Right lobe of liver (tissue), 4 donors: ENCODE measurements at regions not wholly inside any gene's neighbourhood (a gene's known extent, or its start where the extent isn't known, plus 50 kb on each side); places are given as distances from the start of the nearest gene placed in this dataset.

Source experiments
- POLR2A ChIP-seq: fragments of 450-650 bp; IDR thresholded peaks from one replicate; pipeline ENCODE4 v1.6.1; 2017; ENCODE audit warnings: antibody characterized with exemption, mild to moderate bottlenecking
- TF ChIP-seq, protein P1 (sequence below), 4 donors: fragments of 200-600 bp in 3 of 4; fragments of 450-650 bp in 1 of 4; IDR thresholded peaks; one replicate each; pipeline versions ENCODE4 v1.5.1 to v1.8.0; 2016 to 2022; ENCODE audit warnings: antibody characterized with exemption in 4 of 4, mild to moderate bottlenecking in 2 of 4
- donor health status: DM: no; HTN: no; CAD: no.
- donor health status: DM: no; HTN: no; CAD: no.
- donor health status: DM: no; HTN: yes; CAD: no.

DNA sequence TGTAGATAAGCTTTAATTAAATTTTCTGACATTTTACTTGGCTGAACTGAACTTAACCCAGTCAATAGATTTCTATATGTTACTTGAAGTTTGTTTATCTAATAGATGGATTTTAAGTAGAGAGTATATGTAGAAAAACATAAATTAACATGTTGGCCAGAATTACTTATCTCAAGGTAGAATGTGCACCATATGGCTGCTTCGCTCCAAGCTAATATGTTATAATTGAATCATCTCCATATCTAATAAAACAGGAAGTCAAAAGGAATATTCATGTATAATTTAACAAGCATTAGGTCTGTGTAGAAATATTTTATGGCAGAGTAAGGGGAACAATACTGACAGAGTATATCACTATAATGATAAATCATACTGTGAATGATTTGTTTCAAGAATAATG, 650.7 kb upstream of the ALCAM start:
- no peak for TF ChIP-seq POLR2A
- TF ChIP-seq, protein P1, sequence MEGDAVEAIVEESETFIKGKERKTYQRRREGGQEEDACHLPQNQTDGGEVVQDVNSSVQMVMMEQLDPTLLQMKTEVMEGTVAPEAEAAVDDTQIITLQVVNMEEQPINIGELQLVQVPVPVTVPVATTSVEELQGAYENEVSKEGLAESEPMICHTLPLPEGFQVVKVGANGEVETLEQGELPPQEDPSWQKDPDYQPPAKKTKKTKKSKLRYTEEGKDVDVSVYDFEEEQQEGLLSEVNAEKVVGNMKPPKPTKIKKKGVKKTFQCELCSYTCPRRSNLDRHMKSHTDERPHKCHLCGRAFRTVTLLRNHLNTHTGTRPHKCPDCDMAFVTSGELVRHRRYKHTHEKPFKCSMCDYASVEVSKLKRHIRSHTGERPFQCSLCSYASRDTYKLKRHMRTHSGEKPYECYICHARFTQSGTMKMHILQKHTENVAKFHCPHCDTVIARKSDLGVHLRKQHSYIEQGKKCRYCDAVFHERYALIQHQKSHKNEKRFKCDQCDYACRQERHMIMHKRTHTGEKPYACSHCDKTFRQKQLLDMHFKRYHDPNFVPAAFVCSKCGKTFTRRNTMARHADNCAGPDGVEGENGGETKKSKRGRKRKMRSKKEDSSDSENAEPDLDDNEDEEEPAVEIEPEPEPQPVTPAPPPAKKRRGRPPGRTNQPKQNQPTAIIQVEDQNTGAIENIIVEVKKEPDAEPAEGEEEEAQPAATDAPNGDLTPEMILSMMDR (IDR thresholded peaks at IDR 0.05), result no peak
